HepG2 (cell line): ENCODE measurements at regions not wholly inside any gene's neighbourhood (a gene's known extent, or its start where the extent isn't known, plus 50 kb on each side); places are given as distances from the start of the nearest gene placed in this dataset.

Experiments
- MTA1 ChIP-seq: sonication (generic); formaldehyde crosslinking; IDR thresholded peaks from 2 replicates; pipeline ENCODE4 v1.4.0; 2020; ENCODE audit warnings: missing genetic modification reagents, mild to moderate bottlenecking, borderline replicate concordance
- ZNF331 ChIP-seq: sonication (generic); formaldehyde crosslinking; IDR thresholded peaks from 2 replicates; pipeline ENCODE4 v1.4.0; 2020; ENCODE audit warnings: missing genetic modification reagents
- TF ChIP-seq, protein P1 (sequence below): sonication (generic); formaldehyde crosslinking; IDR thresholded peaks from 2 replicates; pipeline ENCODE4 v1.8.0; 2022; ENCODE audit warnings: low read depth, missing genetic modification reagents
- TF ChIP-seq, protein P2 (sequence below): sonication (generic); formaldehyde crosslinking; IDR thresholded peaks from 2 replicates; pipeline ENCODE4 v1.5.0; 2020; ENCODE audit warnings: mild to moderate bottlenecking, missing genetic modification reagents, moderate library complexity

DNA sequence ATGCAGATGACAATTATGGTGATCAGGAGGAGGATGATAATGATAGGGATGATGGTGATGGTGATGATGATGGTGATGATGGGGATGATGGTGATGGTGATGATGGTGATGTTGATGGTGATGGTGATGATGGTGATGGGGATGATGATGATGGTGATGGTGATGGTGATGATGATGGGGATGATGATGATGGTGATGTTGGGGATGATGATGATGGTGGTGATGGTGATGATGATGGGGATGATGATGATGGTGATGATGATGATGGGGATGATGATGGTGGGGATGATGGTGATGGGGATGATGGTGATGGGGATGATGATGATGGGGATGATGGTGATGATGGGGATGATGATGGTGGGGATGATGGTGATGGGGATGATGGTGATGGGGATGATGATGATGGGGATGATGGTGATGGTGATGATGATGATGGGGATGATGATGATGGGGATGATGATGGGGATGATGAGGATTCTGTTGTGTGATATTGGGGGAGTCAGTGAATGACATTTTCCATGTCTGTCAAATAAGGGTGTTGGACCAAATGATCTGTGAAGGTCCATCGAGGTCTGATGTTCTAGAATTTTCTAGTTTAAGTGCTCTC, 65.6 kb upstream of the RPL11 start:
- TF ChIP-seq MTA1 (no peak), ZNF331 (CRISPR knock-in tag) (no peak)
- TF ChIP-seq, protein P1, sequence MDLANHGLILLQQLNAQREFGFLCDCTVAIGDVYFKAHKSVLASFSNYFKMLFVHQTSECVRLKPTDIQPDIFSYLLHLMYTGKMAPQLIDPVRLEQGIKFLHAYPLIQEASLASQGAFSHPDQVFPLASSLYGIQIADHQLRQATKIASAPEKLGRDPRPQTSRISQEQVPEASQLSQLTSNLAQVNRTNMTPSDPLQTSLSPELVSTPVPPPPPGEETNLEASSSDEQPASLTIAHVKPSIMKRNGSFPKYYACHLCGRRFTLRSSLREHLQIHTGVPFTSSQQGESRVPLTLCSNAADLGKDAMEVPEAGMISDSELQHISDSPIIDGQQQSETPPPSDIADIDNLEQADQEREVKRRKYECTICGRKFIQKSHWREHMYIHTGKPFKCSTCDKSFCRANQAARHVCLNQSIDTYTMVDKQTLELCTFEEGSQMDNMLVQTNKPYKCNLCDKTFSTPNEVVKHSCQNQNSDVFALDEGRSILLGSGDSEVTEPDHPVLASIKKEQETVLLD (CRISPR knock-in tag), result no peak
- TF ChIP-seq, protein P2, sequence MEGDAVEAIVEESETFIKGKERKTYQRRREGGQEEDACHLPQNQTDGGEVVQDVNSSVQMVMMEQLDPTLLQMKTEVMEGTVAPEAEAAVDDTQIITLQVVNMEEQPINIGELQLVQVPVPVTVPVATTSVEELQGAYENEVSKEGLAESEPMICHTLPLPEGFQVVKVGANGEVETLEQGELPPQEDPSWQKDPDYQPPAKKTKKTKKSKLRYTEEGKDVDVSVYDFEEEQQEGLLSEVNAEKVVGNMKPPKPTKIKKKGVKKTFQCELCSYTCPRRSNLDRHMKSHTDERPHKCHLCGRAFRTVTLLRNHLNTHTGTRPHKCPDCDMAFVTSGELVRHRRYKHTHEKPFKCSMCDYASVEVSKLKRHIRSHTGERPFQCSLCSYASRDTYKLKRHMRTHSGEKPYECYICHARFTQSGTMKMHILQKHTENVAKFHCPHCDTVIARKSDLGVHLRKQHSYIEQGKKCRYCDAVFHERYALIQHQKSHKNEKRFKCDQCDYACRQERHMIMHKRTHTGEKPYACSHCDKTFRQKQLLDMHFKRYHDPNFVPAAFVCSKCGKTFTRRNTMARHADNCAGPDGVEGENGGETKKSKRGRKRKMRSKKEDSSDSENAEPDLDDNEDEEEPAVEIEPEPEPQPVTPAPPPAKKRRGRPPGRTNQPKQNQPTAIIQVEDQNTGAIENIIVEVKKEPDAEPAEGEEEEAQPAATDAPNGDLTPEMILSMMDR (CRISPR knock-in tag), result no peak
